Neural progenitor cell (in vitro differentiated cells): ENCODE measurements at regions not wholly inside any gene's neighbourhood (a gene's known extent, or its start where the extent isn't known, plus 50 kb on each side); places are given as distances from the start of the nearest gene placed in this dataset.

Experiments used
- EZH2phosphoT487 ChIP-seq: fragments of 200-600 bp; sonication (generic); IDR thresholded peaks from 2 replicates; pipeline ENCODE4 v1.6.1; 2017; ENCODE audit warnings: antibody characterized with exemption
- TF ChIP-seq, protein P1 (sequence below): fragments of 200-600 bp; sonication (generic); IDR thresholded peaks from 2 replicates; pipeline ENCODE4 v1.5.1; 2017; ENCODE audit warnings: antibody characterized with exemption, mild to moderate bottlenecking

DNA sequence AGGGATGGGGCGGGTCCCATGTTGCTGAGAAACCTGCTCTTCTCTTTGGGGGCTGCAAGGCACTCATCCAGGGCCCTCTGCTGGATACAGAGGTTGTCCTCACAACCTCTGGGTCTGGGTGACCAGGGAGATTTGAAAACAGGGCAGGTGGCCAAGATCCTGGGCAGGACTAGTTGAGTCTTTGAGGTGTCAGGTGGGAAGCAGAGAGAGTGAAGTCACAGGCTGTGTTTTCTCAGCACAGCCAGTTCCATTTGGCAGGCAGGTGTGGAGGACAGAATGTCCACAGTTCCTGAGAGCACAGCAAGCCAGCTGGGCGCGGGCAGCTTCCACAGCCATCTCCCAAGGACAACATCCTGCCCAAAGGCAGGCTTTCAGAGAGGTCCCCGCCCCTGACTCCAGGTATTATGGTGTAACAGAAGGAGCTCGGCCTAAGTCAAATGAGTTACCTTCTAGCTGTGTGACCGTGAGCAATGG, 118.8 kb downstream of the NUFIP1 start:
- TF ChIP-seq, protein P1, sequence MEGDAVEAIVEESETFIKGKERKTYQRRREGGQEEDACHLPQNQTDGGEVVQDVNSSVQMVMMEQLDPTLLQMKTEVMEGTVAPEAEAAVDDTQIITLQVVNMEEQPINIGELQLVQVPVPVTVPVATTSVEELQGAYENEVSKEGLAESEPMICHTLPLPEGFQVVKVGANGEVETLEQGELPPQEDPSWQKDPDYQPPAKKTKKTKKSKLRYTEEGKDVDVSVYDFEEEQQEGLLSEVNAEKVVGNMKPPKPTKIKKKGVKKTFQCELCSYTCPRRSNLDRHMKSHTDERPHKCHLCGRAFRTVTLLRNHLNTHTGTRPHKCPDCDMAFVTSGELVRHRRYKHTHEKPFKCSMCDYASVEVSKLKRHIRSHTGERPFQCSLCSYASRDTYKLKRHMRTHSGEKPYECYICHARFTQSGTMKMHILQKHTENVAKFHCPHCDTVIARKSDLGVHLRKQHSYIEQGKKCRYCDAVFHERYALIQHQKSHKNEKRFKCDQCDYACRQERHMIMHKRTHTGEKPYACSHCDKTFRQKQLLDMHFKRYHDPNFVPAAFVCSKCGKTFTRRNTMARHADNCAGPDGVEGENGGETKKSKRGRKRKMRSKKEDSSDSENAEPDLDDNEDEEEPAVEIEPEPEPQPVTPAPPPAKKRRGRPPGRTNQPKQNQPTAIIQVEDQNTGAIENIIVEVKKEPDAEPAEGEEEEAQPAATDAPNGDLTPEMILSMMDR: no peak
- TF ChIP-seq EZH2phosphoT487: no peak
